GM21447 (cell line): ENCODE measurements at regions not wholly inside any gene's neighbourhood (a gene's known extent, or its start where the extent isn't known, plus 50 kb on each side); places are given as distances from the start of the nearest gene placed in this dataset.
"Not testable (repeated sequence)": the region's sequence is repeated elsewhere in the genome, so short reads cannot be mapped to it uniquely, and the experiment has no call there.

ENCODE experiments used
- ATAC-seq: cut with Tn5 transposase; IDR thresholded peaks from one replicate; pipeline ENCODE4 v1.9.1; 2021; ENCODE audit not compliant: unreplicated experiment

GRCh38 chr4:27075603-27076002 is 215.0 kb downstream of the STIM2 start:
- ATAC-seq, result not testable (repeated sequence)

GRCh38 chr4:27078934-27079455 is 218.4 kb downstream of the STIM2 start:
- ATAC-seq, result no peak

DNA sequence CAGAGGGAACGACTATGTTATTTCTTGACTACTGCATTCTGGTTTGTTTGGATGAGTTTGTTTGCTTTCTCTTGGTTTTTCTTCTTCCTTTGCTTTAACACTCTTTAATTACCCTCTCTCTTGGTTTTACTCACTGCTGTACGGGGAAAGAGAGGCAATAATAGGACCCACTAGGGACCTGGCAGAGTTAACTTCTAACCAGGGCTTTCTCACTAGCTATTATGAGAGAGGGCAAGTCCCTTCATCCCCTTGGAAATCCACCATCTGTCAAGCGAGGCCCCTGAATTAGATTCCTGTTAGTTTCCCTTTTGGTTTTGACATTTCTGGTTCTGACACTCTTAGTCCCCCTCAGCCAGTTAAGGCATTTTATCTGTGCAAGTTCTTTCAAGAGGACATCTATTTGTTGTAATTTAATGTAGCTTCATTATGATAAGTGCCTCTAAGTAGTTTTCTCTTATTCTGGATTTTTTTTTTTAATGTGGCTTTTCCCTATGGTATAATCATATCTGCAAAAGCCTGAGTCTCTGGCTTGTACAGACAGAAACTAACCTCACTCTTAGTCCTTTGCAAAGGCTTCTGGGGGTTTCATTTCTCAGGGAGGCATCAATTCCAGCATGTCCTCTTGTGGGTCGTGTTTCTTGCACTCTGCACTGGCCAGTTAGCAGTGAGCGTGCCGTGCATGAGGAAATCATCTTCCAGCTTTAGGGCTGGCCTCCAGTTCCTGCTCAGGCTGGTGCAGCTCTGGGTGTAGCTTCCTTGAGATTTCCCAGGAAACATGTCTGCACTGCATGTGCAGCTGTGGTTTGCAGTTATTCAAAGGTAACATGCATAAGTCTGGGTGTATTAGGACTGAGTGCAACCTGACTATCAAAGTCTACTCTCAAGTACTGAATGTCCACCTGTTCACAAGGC is 221.3 kb downstream of the STIM2 start:
- peak; percentile 77 for ATAC-seq

GRCh38 chr4:27082776-27083175 is 222.1 kb downstream of the STIM2 start:
- ATAC-seq, result no peak

- no peak for ATAC-seq
Measured at GRCh38 chr4:27084685-27085361, 224.2 kb downstream of the STIM2 start.

DNA sequence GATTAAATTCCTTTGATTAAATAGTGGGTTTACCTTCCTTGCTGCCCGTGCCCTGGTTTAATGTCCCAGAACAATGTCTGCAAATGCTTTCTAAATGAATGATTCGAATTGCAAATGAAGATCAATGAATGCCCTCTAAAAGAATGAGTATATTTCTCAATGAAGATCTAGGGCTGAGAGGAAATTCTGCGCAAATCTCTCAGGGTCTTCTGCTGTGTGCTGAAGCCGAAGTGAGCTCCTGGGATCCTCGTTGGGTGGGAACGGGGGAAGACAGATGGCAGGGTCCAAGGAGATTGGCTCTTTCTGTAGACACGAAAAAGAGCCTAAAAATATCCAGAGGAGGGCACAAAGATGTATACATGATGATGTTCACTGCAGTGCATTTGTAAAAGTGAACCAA is 224.8 kb downstream of the STIM2 start:
- ATAC-seq, result no peak

- no peak for ATAC-seq
Measured at GRCh38 chr4:27087306-27088045, 226.8 kb downstream of the STIM2 start.

GRCh38 chr4:27088491-27088890 is 227.8 kb downstream of the STIM2 start:
- no peak for ATAC-seq

DNA sequence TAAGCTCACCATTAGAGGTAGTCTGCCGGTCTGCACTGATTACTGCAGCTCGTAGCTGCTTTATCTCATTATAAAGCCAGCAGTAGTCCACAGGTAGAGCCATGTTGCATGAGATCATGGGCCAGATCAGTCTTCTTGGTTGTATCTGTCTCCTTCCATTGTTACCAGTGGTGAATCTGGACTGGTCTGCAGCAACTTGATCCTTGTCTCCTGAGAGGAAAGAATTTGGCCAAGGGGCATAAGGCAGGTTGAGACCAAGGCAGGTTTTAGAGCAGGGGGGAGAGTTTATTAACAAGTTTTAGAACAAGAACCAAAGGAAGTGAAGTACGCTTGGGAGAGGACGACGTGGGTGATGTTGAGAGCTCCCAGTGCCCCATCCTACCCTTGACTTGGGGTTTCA is 228.5 kb downstream of the STIM2 start:
- no peak for ATAC-seq

DNA sequence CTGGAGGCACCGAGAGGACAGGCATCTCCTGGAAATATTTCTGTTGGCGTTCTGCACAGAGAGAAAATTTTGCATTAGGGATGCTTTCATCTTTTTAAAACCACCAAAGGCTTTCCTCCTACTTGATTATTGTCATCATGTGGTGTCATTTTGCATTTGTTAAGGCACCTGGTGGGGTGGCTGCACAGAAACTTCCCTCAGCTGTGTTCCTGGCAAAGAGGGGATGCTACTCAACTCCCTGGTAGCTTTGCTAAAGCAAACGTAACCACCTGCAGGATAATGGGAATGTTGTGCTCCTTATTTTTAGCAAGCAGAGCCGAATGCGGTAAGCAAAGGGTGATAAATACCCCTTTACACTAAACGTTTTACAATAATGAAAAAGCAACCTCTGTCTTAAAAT is 229.8 kb downstream of the STIM2 start:
- ATAC-seq, result no peak

GRCh38 chr4:27094224-27094623 is 233.6 kb downstream of the STIM2 start:
- ATAC-seq, result no peak

GRCh38 chr4:27094783-27095182 is 234.1 kb downstream of the STIM2 start:
- no peak for ATAC-seq

DNA sequence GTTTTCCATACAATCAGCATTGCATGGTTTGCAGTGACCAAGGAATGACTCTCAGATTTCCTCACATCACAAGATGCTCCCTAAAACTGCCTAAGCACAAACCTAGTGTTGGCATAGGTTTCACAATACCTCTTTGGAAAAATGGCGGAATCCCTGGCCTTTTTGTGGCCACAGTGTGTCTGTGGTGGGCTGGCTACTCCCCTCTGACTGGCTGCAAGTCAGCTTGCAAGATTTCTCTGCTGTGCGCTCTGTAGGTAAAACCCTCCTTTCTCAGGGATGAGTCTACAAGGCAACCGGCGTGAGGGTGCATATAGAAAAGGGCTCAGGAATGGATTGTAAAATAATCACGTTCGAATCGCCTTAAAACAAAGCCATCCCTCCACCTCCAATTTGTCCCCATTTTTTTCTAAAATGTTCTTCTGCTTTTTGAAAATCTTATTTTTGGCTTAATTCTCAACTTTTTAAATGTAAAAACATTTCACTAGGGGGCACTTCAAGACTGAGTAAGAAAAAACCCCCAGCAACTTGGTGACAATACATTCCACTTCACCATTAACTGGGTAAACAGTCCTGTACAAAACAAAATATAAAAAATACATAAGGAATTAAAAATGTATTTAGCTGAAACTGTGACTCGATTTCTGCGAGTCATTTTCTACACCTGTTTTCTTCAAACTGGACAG is 235.6 kb downstream of the STIM2 start:
- ATAC-seq, result no peak

DNA sequence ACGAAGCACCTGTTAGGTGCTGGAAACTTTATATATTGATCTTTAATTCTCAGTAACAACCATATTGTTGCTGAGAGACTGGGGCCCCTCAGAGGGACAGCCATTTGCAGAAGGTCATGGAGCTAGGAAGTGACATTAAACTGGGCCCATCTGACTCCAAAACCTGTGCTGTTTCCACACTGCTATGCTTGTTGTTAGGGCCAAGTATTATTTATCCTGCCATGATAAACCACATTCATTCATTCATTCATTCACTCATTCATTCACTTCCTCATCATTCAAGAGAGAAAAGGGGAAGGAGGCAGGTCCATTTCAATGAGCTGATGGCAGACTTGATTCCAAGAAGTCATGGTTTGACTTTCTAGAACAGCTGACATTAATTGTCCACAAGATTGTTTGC is 237.4 kb downstream of the STIM2 start:
- ATAC-seq, result no peak

- no peak for ATAC-seq
Measured at GRCh38 chr4:27100713-27101112, 240.1 kb downstream of the STIM2 start.

GRCh38 chr4:27101126-27101525 is 240.5 kb downstream of the STIM2 start:
- ATAC-seq, result no peak

DNA sequence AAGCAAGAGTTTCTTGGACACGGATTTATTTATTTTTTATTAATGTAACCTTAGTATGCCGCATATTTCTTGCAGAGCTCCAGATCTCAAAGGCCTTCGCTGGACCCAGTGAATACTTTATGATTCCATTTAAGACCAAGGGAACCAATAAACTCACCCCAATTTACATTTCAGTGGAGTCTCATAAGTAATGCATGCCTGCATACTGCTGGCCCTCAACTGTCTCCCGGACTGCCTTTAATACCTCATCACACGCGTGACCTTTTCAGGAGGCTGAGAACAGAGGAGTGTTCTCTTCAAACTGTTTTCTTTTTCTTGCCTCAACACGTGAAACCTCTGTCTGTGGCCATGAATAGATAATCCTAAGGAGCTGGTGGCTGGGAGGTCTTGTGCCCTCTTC is 240.9 kb downstream of the STIM2 start:
- no peak for ATAC-seq

DNA sequence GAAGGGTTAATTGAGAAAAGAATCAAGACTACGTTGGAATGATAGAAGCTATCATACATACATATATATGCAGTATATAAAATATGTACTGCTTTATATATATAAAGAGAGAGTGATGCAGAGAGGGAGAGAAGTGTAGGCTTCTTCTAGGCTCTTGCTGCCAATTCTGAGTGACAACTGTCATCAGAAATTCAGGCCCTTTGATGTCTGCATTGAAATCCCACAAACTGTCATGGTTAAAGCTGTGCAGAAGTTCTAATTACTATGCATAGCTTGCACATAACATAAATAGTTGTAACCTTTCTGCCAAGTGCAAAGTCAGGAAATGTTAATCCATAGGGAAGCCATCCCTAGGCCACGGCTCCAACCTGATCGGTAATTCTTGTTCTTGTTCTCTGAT is 251.0 kb downstream of the STIM2 start:
- ATAC-seq, result no peak

- ATAC-seq, result no peak
Measured at GRCh38 chr4:27112587-27112986, 251.9 kb downstream of the STIM2 start.

GRCh38 chr4:27115221-27115620 is 254.6 kb downstream of the STIM2 start:
- no peak for ATAC-seq

DNA sequence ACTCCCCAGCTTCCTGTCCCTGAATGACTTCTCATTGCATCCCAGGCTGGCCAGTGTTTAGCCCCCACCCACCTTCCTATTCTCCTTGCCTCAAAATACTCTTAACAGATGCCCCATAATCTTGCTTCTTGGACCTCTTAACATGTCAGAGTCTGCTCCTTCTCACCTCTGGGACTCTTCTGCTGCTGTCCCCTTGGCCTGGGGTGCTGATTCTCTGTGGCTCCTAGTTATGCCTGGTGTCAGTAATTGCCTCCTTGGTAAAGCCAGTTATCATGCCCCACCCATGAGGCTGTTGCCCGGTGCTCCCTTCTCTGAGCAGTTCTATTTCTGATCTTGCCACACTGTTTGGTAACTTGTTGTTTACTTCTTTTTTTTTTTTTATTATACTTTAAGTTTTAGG is 256.8 kb downstream of the STIM2 start:
- ATAC-seq, result no peak
